Right cardiac atrium (tissue), 5 donors: ENCODE measurements at regions not wholly inside any gene's neighbourhood (a gene's known extent, or its start where the extent isn't known, plus 50 kb on each side); places are given as distances from the start of the nearest gene placed in this dataset.
"Not testable (repeated sequence)": the region's sequence is repeated elsewhere in the genome, so short reads cannot be mapped to it uniquely, and the experiment has no call there.

ENCODE experiments used
- ATAC-seq, 2 donors: fragments of 200-7000 bp; cut with Tn5 transposase; one replicate each; pipeline versions ENCODE4 v1.8.0 to v1.9.1; 2020; ENCODE audit warnings: moderate library complexity in 2 of 2, mild to moderate bottlenecking in 1 of 2
- DNase-seq, 3 donors: peaks; one replicate each; pipeline ENCODE4 v3.0.0-alpha.2; 2020
- H3K27ac ChIP-seq: one replicate; pipeline ENCODE4 v1.5.1; 2013; ENCODE audit warnings: mild to moderate bottlenecking, low read length, control low read depth, moderate library complexity
- H3K27me3 ChIP-seq: one replicate; pipeline ENCODE4 v1.6.1; 2013; ENCODE audit not compliant: control insufficient read depth, insufficient read depth
- H3K4me1 ChIP-seq: one replicate; pipeline ENCODE4 v1.6.1; 2013; ENCODE audit warnings: low read length; ENCODE audit not compliant: control insufficient read depth, insufficient read depth
- H3K4me3 ChIP-seq: one replicate; pipeline ENCODE4 v1.5.1; 2013; ENCODE audit warnings: low read length, control low read depth
- H3K9me3 ChIP-seq: one replicate; pipeline ENCODE4 v1.6.1; 2013; ENCODE audit warnings: low read length; ENCODE audit not compliant: control insufficient read depth
- WGBS: extraction: QIAGEN DNeasy Blood & Tissue Kit; methylation state at CpG from one replicate; pipeline ENCODE4 v1.1.7; 2013; 5-methylcytosine and 5-hydroxymethylcytosine counted together
- intact Hi-C, 4 donors: fragments of 100-400 bp; cut with DNase I; formaldehyde crosslinking; loops; one replicate each; pipeline versions ENCODE4 v1.11.0 to v1.14.0; 2022 to 2023
- donor health status: healthy with polysubstance abuse.
- donor health status: DM: no; HTN: yes; CAD: no.
- donor health status: DM: no; HTN: no; CAD: no.
- donor health status: DM: no; HTN: yes; CAD: no; lungs with severe emphysema.
- donor health status: DM: yes; HTN: yes; CAD: no.

DNA sequence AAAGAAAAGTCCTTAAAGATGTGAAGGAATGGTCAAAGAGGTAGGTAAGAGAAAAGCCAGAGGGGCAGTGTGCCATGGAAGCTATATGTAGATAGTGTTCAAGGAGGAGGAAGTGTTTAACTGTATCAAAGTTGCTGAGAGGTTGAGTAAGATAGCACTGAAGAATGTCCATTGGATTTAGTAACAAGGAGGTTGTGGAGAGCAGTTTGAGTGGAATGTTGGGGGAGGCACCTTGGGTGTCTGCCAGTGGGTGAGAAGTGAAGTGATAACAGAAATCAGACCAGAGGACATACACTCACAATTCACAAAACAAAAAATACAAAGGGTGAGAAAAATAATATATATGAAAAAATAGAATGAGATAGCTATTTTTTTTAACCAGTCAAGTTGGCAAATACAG is 121.3 kb upstream of the AMOT start:
- DNase-seq (peak in 1 of 3 donors; percentile 55), ATAC-seq (peak in 1 of 2 donors; percentile 48)
- Histone ChIP-seq H3K27ac (no peak overlapping the region), H3K4me3 (no peak overlapping the region), H3K27me3 (no peaks in the 10 kb centered on the region), H3K4me1 (no peaks in the 10 kb centered on the region), H3K9me3 (no peaks in the 10 kb centered on the region)
- intact Hi-C loops, result no loop called here

DNA sequence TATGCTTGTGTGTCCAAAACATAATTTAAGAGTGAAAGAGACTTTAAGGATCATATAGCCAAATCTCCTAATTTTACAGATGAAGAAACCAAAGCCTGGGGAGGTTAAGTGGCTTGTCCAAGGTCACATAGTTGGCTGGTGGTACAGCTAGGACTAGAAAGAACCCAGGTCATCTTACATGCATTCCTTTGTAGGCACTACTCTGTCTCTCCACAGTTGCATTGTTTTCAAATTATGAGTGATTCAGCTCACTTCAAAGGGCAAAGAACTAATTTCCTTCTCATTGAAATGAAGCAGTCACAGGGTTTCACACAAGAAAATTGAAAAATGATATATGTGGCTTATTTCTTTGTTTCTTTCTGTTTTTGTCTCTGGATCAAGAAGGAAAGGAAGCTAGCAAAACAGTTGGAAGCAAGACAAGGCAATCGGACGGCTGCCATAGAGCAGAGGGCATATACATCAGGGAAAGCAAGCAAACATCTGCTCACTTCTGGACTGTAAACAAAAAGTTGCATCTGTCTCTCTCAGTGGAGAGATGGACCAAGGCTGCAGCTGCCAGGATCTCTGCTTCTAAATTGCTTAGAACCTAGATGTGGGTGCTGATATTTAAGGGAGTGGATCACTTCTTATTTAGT is 107.5 kb upstream of the AMOT start:
- no peak for ATAC-seq

DNA sequence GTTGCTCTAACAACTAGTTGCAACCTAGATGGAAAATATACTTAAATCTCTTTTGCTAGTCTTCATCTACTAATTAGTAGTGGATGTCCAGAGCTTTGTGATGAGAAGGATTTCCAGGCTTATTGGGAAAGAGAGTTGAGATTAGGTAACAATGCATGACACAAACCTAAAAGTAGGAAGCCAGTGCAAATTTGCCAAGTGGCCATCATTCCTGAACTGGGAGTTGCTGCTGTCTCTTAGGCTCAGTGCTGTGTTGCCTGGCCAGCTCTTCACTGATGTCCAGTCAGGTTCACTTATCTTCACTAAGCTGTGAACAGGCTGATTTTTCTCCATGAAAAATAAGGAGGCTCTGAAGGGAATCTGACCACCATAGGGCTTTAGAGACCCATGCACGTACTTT is 105.6 kb upstream of the AMOT start:
- DNase-seq, result no peak
- Histone ChIP-seq H3K27me3 (no peaks in the 10 kb centered on the region), H3K9me3 (no peaks in the 10 kb centered on the region), H3K4me1 (no peaks in the 10 kb centered on the region), H3K27ac (no peak overlapping the region), H3K4me3 (no peak overlapping the region)
- 81% methylated on average over 1 of the region's 1 CpG for WGBS
- intact Hi-C loops, result no loop called here
- ATAC-seq, result no peak

More for the DNA sequence above, 107.5 kb upstream of the AMOT start:
- Histone ChIP-seq H3K4me1 (no peaks in the 10 kb centered on the region), H3K4me3 (no peak overlapping the region), H3K27ac (no peak overlapping the region), H3K9me3 (no peaks in the 10 kb centered on the region), H3K27me3 (no peaks in the 10 kb centered on the region)
- no peak for DNase-seq
- intact Hi-C loops, result no loop called here
- 45% methylated on average over 2 of the region's 2 CpGs for WGBS

DNA sequence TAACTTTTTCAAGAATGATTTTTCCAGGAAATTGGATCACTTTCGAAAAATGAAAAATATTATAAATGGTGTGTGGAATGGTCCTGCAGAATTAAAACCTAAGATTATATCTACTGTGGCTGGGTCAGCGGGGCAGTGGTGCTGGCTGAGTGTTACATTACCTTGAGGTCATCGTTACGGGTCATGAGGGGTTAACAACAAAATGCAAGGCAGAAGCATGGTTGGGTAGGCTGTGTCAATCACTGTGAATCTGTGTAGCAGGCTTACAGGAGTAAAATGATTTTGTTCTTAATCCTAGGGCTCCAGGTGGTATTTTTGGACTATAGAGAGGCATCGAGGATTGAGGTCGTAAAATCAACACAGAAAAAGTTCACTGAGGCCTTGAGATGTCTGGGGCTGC is 105.2 kb upstream of the AMOT start:
- WGBS, result 93% methylated on average over 6 of the region's 6 CpGs
- ATAC-seq (no peak), DNase-seq (no peak)
- Histone ChIP-seq H3K27me3 (no peaks in the 10 kb centered on the region), H3K27ac (no peak overlapping the region), H3K4me3 (no peak overlapping the region), H3K4me1 (no peaks in the 10 kb centered on the region), H3K9me3 (no peaks in the 10 kb centered on the region)
- intact Hi-C loops, result no loop called here

DNA sequence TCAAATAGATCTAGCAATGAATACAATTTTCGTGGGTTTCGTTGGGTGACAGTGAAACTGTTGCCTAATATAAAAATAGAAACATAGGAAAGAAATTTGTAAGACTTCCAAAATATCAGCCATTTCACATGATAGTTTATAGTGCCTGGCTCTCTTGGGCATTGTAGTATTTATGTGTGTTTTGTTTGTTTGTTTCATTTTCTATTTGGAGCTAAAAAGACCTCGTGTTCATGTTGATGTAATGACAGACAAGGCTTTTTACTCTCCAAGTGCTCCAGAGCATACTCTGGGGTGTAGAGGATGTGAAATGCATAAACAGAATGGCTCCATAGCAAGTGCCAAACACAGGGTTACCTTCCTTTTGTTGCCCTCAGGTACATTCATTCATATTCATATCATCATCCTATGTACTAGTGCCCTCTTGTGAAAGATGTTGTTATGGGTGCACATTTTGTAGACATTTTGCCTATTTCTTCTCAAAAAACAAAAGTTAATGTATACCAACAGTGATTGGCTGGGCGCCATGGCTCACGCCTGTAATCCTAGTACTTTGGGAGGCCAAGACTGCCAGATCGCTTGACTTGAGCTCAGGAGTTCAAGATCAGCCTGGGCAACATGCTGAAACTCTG is 100.7 kb upstream of the AMOT start:
- WGBS, result 30% methylated on average over 6 of the region's 6 CpGs
- no peaks in the 10 kb centered on the region for H3K4me1 ChIP-seq
- no peaks in the 10 kb centered on the region for H3K27me3 ChIP-seq
- H3K9me3 ChIP-seq, result no peaks in the 10 kb centered on the region
- intact Hi-C loops, result no loop called here
- H3K27ac ChIP-seq, result no peak overlapping the region
- H3K4me3 ChIP-seq, result peak overlapping the region; percentile 32
- DNase-seq (peak in 1 of 3 donors; percentile 33), ATAC-seq (no peak)

DNA sequence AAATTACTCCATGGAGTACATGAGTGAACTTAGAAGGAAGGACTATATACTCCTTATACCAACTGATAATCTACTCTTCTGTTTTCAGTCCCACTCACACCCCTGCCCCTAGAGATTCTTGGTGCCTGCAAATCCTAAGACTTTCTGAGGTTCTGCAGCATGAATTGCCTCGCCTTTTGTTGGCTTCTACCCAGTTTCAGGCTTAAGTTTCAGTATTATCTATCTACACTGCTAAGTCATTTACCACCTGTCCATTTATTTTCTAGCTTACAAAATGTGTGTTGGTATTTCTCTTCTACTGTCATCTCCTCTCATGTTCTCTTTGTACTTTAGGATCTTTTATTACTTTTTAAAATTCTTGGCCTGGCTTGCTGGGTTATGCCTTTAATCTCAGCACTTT is 94.4 kb upstream of the AMOT start:
- ATAC-seq (no peak), DNase-seq (no peak)
- Histone ChIP-seq H3K9me3 (no peaks in the 10 kb centered on the region), H3K4me3 (no peak overlapping the region), H3K27me3 (no peaks in the 10 kb centered on the region), H3K27ac (no peak overlapping the region), H3K4me1 (no peaks in the 10 kb centered on the region)
- intact Hi-C loops, result no loop called here
- WGBS, result 52% methylated on average over 1 of the region's 1 CpG

DNA sequence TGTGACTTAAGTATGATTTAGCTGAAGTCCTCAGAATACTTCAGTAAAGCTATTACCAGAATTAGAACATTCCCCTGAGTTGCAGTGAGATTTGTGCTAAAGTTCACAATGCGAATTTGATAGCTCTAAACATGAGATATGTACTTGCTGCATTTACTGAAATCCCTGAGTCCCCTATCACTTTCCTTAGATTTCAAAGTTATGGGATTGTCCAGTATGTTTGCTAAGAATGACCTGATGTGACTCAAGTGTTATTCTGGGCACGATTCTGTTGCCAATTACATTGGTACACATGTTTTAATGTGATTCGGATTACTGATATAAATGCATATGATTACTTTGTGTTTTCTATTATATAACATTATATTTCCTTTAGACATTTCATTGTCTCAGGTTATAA is 91.3 kb upstream of the AMOT start:
- ATAC-seq (no peak), DNase-seq (no peak)
- intact Hi-C loops, result no loop called here
- H3K4me3 ChIP-seq, result no peak overlapping the region
- WGBS, result 58% methylated on average over 3 of the region's 3 CpGs
- H3K4me1 ChIP-seq, result no peaks in the 10 kb centered on the region
- H3K27me3 ChIP-seq, result no peaks in the 10 kb centered on the region
- H3K9me3 ChIP-seq, result no peaks in the 10 kb centered on the region
- H3K27ac ChIP-seq, result no peak overlapping the region

DNA sequence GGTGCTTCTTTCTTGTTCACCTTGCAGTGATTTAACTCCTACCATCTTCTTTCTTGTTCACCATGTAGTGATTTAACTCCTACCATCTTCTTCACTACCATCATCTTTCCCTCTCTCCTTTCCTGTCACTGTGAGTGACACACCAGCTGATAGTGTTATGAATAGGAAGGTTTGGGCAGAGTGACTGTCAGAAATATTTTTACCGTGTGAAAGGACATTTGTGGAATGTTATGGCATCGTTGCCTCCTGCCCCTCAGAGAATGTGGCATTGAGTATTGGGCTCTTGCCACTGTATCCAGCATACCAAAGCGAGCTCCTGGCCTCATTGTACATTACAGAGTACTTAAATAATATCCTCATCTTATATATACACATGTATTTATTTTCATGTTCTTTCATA is 90.8 kb upstream of the AMOT start:
- Histone ChIP-seq H3K9me3 (no peaks in the 10 kb centered on the region), H3K27me3 (no peaks in the 10 kb centered on the region), H3K4me1 (no peaks in the 10 kb centered on the region), H3K27ac (no peak overlapping the region), H3K4me3 (no peak overlapping the region)
- ATAC-seq (no peak), DNase-seq (no peak)
- intact Hi-C loops, result no loop called here
- WGBS, result 47% methylated on average over 3 of the region's 3 CpGs

DNA sequence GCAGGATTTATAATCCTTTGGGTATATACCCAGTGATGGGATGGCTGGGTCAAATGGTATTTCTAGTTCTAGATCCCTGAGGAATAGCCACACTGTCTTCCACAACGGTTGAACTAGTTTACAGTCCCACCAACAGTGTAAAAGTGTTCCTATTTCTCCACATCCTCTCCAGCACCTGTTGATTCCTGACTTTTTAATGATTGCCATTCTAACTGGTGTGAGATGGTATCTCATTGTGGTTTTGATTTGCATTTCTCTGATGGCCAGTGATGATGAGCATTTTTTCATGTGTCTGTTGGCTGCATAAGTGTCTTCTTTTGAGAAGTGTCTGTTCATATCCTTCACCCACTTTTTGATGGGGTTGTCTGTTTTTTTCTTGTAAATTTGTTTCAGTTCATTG is 82.8 kb upstream of the AMOT start:
- H3K4me3 ChIP-seq, DNase-seq, H3K27ac ChIP-seq, H3K4me1 ChIP-seq, intact Hi-C loops, H3K9me3 ChIP-seq, H3K27me3 ChIP-seq, ATAC-seq: not testable (repeated sequence)
- 70% methylated on average over 1 of the region's 1 CpG for WGBS

DNA sequence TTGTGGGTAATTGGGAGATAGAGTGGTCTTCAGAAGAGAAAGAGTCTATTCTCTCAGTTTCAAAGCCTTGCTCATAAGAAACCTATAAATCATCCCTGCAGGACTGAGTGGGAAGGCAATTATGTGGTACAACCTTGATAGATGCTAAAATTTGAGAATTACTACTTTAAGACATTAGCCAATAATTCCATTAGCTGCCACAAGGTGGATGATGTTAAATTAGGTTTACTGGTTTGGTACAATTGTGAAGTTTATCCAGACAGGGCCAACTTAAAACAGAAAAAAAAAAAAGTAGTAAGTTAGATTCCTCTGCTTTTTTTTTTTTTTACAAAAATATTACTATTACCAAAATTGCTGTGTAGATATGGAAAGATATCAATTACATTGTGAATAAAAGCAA is 73.2 kb upstream of the AMOT start:
- no peaks in the 10 kb centered on the region for H3K27me3 ChIP-seq
- DNase-seq, result no peak
- H3K4me3 ChIP-seq, result no peak overlapping the region
- H3K27ac ChIP-seq, result no peak overlapping the region
- ATAC-seq, result no peak
- no peaks in the 10 kb centered on the region for H3K9me3 ChIP-seq
- intact Hi-C loops, result no loop called here
- H3K4me1 ChIP-seq, result no peaks in the 10 kb centered on the region

DNA sequence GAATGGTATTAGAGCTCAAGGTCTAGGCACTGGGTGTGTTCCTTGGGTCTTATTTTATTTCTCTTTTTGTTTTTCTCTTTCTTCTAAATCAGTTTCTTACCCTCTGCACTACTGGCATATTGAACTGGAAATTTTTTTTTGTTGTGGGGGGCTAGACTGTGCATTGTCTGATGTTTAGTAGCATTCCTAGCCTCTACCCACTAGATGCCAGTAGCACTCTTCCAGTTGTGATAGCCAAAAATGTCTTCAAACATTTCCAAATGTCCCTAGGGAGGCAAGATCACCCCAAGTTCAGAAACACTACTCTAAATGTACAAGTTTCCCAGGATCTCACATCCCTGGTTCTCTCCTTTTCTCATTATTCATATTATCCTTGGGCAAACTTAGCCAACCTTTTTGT is 69.8 kb upstream of the AMOT start:
- ATAC-seq (no peak), DNase-seq (no peak)
- Histone ChIP-seq H3K9me3 (no peaks in the 10 kb centered on the region), H3K4me1 (no peaks in the 10 kb centered on the region), H3K27me3 (no peaks in the 10 kb centered on the region), H3K27ac (no peak overlapping the region), H3K4me3 (no peak overlapping the region)
- intact Hi-C loops, result no loop called here
